PC-9 (cell line): ENCODE measurements at regions not wholly inside any gene's neighbourhood (a gene's known extent, or its start where the extent isn't known, plus 50 kb on each side); places are given as distances from the start of the nearest gene placed in this dataset.

Experiments used
- BruUV-seq: library from RNA; stranded (reverse); fragments of 400-500 nt; replicated peaks from 2 replicates; lab custom pipeline; 2021; lab: Mats Ljungman, UMichigan
- CTCF ChIA-PET: fragments of 300-600 bp; sonication (Branson Sonifier 250); formaldehyde crosslinking; loops from one replicate; lab custom pipeline; 2022; ENCODE audit warnings: antibody characterized with exemption; lab: Charles Lee
- POLR2A ChIA-PET: fragments of 300-600 bp; sonication (Branson Sonifier 250); formaldehyde crosslinking; loops from one replicate; lab custom pipeline; 2022; ENCODE audit warnings: antibody characterized with exemption; ENCODE audit not compliant: unreplicated experiment; lab: Charles Lee
- DNase-seq, 2 experiments: peaks; one replicate each; pipeline versions ENCODE4 v3.0.0 to v3.0.0-alpha.2; 2015 to 2022; ENCODE audit warnings: mixed read lengths in 1 of 2
- H2AFZ ChIP-seq: fragments of 200-600 bp; sonication (generic); 2 replicates; pipeline ENCODE4 v1.8.1; 2017; ENCODE audit warnings: antibody characterized with exemption
- H3F3A ChIP-seq: fragments of 200-600 bp; sonication (generic); 2 replicates; pipeline ENCODE4 v1.8.1; 2017; ENCODE audit warnings: antibody characterized with exemption, mild to moderate bottlenecking, low read depth; ENCODE audit not compliant: insufficient read depth
- H3K27ac ChIP-seq: fragments of 200-600 bp; sonication (generic); 2 replicates; pipeline ENCODE4 v1.6.1; 2016; ENCODE audit warnings: mixed run types
- H3K27me3 ChIP-seq: fragments of 200-600 bp; sonication (generic); 2 replicates; pipeline ENCODE4 v1.6.1; 2016; ENCODE audit warnings: low read depth, mixed run types; ENCODE audit not compliant: insufficient read depth
- H3K36me3 ChIP-seq: fragments of 200-600 bp; sonication (generic); 2 replicates; pipeline ENCODE4 v1.6.1; 2016; ENCODE audit warnings: low read depth, mixed run types
- H3K4me1 ChIP-seq: fragments of 200-600 bp; sonication (generic); replicated peaks from 2 replicates; pipeline ENCODE4 v1.6.1; 2016; ENCODE audit warnings: mixed run types; ENCODE audit not compliant: insufficient read depth
- H3K4me2 ChIP-seq: fragments of 200-600 bp; sonication (generic); 2 replicates; pipeline ENCODE4 v1.6.1; 2017; ENCODE audit warnings: mixed run types
- H3K4me3 ChIP-seq: fragments of 200-600 bp; sonication (generic); 2 replicates; pipeline ENCODE4 v1.6.1; 2016; ENCODE audit warnings: mixed run types
- H3K79me2 ChIP-seq: fragments of 200-600 bp; sonication (generic); 2 replicates; pipeline ENCODE4 v1.6.1; 2017; ENCODE audit warnings: low read depth, mixed run types
- H3K9me2 ChIP-seq: fragments of 200-600 bp; sonication (generic); 2 replicates; pipeline ENCODE4 v1.8.1; 2017; ENCODE audit warnings: mild to moderate bottlenecking; ENCODE audit not compliant: insufficient read depth
- H3K9me3 ChIP-seq: fragments of 200-600 bp; sonication (generic); 2 replicates; pipeline ENCODE4 v1.8.1; 2016; ENCODE audit warnings: low read depth; ENCODE audit not compliant: insufficient read depth
- H4K20me1 ChIP-seq: fragments of 200-600 bp; sonication (generic); 2 replicates; pipeline ENCODE4 v1.8.1; 2017; ENCODE audit not compliant: insufficient read depth
- EZH2 ChIP-seq: fragments of 200-600 bp; sonication (generic); IDR thresholded peaks from 2 replicates; pipeline ENCODE4 v1.8.0; 2017; ENCODE audit warnings: antibody characterized with exemption, low read depth
- intact Hi-C: fragments of 100-400 bp; cut with micrococcal nuclease; formaldehyde crosslinking; loops from one replicate; pipeline ENCODE4 v1.10.0; 2022; ENCODE audit not compliant: unreplicated experiment
- TF ChIP-seq, protein P1 (sequence below): fragments of 200-600 bp; sonication (generic); conservative IDR thresholded peaks from 2 replicates; pipeline ENCODE4 v1.6.1; 2017; ENCODE audit warnings: mixed run types, antibody characterized with exemption, mild to moderate bottlenecking, moderate library complexity

DNA sequence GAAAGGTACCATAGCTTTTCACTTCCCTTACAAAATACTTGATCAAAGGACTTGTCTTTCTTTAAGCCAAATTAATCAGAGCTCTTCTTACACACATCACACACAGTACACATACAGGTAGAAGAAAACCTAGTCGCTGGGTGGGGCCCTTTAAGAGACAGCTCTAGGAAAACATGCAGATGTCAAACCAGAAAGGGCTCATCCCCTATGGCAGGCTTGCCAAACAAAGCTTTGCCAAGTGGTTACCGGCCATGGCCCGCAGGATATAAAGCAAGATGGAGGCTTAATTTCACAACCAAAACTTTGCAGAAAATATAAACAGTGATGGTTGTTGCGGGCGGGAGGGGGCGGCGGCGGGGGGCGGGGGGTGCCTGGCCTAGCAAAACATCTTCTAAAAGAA is 2156.0 kb upstream of the PIK3C3 start:
- Histone ChIP-seq H3K4me1 (peaks cover 7% of the 10 kb centered on the region; the same call in 1 of the 2 replicates), H2AFZ (peak overlapping the region; percentile 60; the same call in 1 of the 2 replicates), H3K27ac (no peak overlapping the region), H3K9me3 (peaks cover 16% of the 10 kb centered on the region; the same call in 1 of the 2 replicates), H3K36me3 (no peaks in the 10 kb centered on the region), H3K4me2 (peak overlapping the region; percentile 71), H3K9me2 (no peaks in the 10 kb centered on the region), H3K79me2 (peaks cover 12% of the 10 kb centered on the region; the same call in 1 of the 2 replicates), H3K27me3 (no peaks in the 10 kb centered on the region), H3F3A (peaks cover 27% of the 10 kb centered on the region), H3K4me3 (peak overlapping the region; percentile 75; the same call in 1 of the 2 replicates), H4K20me1 (no peaks in the 10 kb centered on the region)
- intact Hi-C loops, result no loop called here
- CTCF ChIA-PET, result no interaction called here
- POLR2A ChIA-PET, result no interaction called here
- no TSS peak for BruUV-seq
- no peak for DNase-seq
- no peak for TF ChIP-seq EZH2
- TF ChIP-seq, protein P1, sequence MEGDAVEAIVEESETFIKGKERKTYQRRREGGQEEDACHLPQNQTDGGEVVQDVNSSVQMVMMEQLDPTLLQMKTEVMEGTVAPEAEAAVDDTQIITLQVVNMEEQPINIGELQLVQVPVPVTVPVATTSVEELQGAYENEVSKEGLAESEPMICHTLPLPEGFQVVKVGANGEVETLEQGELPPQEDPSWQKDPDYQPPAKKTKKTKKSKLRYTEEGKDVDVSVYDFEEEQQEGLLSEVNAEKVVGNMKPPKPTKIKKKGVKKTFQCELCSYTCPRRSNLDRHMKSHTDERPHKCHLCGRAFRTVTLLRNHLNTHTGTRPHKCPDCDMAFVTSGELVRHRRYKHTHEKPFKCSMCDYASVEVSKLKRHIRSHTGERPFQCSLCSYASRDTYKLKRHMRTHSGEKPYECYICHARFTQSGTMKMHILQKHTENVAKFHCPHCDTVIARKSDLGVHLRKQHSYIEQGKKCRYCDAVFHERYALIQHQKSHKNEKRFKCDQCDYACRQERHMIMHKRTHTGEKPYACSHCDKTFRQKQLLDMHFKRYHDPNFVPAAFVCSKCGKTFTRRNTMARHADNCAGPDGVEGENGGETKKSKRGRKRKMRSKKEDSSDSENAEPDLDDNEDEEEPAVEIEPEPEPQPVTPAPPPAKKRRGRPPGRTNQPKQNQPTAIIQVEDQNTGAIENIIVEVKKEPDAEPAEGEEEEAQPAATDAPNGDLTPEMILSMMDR, result no peak

DNA sequence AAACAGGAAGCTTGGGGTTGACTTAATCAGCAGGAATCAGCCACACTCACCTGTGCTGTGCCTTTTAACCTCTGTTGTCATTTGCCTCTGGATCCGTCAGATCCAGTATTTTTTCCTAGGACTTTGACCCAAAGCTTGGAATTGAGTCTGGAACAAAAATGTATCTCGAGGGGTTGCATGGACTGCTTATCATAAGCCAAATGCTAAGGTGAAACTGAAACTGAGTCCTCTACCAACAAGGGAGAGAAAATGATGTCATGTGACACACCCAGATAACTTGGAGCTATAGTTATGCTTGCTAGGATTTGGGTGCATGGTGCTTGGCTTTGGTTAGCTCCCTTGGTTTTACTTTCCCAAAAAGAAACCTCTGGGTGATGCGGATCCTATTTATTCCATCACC is 2158.6 kb upstream of the PIK3C3 start:
- Histone ChIP-seq H3K4me2 (no peak overlapping the region), H3K27me3 (no peaks in the 10 kb centered on the region), H3F3A (peaks cover 9% of the 10 kb centered on the region), H3K9me2 (no peaks in the 10 kb centered on the region), H3K36me3 (no peaks in the 10 kb centered on the region), H3K79me2 (peaks cover 12% of the 10 kb centered on the region; the same call in 1 of the 2 replicates), H2AFZ (no peak overlapping the region), H4K20me1 (no peaks in the 10 kb centered on the region), H3K27ac (no peak overlapping the region), H3K9me3 (peaks cover 4% of the 10 kb centered on the region; the same call in 1 of the 2 replicates), H3K4me1 (peaks cover 7% of the 10 kb centered on the region; the same call in 1 of the 2 replicates), H3K4me3 (no peak overlapping the region)
- DNase-seq, result no peak
- BruUV-seq, result no TSS peak
- POLR2A ChIA-PET, result no interaction called here
- CTCF ChIA-PET, result no interaction called here
- intact Hi-C loops, result no loop called here
- TF ChIP-seq, protein P1, result no peak
- no peak for TF ChIP-seq EZH2

DNA sequence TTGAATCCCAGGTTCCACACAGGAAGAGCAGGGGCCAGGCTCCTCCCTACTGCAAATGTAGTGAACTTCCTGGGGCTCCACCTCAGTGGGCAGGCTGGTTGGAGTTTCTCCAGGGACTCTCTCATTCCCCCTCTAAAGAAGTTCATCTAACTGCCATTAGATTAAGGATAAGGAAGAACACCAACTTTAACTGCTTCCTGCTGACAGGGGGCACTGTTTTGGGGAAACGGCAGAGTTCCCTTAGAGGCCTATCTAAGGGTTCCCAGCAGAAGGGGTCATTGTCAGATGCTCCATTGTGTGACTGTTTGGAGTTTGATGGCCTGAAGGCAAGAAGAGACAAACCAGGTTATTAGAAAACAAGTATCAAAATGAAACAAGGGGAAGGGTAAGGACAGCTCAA is 2159.7 kb upstream of the PIK3C3 start:
- H3K4me1 ChIP-seq, result peaks cover 7% of the 10 kb centered on the region; the same call in 1 of the 2 replicates
- H3F3A ChIP-seq, result no peaks in the 10 kb centered on the region
- H3K4me2 ChIP-seq, result no peak overlapping the region
- no peaks in the 10 kb centered on the region for H3K9me3 ChIP-seq
- POLR2A ChIA-PET, result no interaction called here
- no peak overlapping the region for H3K27ac ChIP-seq
- H4K20me1 ChIP-seq, result no peaks in the 10 kb centered on the region
- TF ChIP-seq, protein P1, result no peak
- no peak for TF ChIP-seq EZH2
- no peak overlapping the region for H3K4me3 ChIP-seq
- H3K36me3 ChIP-seq, result no peaks in the 10 kb centered on the region
- intact Hi-C loops, result no loop called here
- CTCF ChIA-PET, result no interaction called here
- no peak overlapping the region for H2AFZ ChIP-seq
- H3K27me3 ChIP-seq, result no peaks in the 10 kb centered on the region
- BruUV-seq, result no TSS peak
- no peaks in the 10 kb centered on the region for H3K9me2 ChIP-seq
- no peak for DNase-seq
- peaks cover 12% of the 10 kb centered on the region; the same call in 1 of the 2 replicates for H3K79me2 ChIP-seq
